DMS79 treated with DMSO at 0.1 percent for 48 hours (cell line): ENCODE measurements at regions not wholly inside any gene's neighbourhood (a gene's known extent, or its start where the extent isn't known, plus 50 kb on each side); places are given as distances from the start of the nearest gene placed in this dataset.

Experiments used
- DNase-seq: peaks from one replicate; lab custom pipeline; 2025; lab: John Stamatoyannopoulos, UW

DNA sequence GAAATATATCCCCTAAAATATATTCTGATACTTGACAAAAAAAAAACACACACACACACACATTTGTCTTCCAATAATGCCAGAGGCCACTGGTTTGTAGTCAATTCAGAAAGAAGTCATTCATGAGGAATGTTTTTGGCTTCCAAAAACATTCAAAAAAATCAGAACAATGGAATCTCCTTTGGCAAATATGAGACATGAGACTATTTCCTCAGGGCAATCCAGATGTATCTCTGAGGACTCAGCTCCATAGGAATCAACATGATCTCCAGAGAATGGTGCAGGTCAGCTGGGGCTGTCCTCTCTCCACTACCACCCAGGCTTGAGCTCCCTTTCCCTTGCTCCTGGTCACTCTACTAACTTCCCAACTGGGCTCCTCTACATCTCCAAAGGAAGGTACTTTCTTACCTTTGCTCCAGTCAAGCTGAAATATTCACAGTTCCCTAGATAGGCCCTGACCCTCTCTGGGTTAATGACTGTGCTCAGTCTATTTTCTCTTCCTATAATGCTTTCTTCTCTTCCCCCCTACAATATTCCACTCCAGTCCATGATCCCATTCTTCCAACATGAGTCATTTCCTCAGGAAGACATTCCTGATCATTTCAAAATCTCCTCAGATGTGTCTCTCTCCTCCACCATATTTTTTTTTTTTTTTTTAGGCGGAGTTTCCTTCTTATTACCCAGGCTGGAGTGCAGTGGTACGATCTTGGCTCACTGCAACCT lies 145.3 kb downstream of the C1D start:
- no peak for DNase-seq

DNA sequence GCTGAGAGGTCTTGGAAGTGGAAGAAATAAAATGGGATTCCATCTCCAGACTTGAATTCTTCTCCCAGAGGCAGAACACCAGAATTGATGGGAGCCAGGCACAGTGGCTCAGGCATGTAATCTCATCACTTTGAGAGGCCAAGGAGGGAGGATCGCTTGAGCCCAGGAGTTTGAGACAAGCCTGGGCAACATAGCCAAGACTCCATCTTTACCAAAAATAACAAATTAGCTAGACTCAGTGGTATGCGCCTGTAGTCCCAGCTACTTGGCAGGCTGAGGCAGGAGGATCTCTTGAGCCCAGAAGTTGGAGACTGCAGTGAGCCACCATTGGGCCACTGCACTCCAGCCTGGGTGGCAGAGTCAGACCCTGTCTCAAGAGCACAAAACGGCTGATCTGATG lies 144.3 kb downstream of the C1D start:
- no peak for DNase-seq

DNA sequence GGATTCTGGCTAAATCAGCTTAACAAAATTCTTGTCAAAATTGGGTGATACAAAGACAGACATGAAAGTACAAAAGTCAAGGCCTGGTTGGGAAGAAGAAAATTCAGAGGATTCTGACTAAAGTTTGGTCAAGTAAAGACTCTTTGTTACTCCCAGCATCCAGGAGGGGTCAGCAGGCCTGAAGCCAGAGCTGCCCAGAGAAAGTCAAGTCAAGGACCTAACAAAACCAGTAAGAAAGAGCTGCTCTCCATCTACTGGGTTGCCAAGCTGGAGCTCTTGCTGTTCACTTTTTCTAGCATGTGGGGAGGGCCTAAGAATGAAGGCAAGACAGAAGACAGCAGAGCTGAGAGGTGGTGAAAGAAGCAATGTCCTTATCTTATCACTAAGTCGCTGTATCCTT lies 143.3 kb downstream of the C1D start:
- DNase-seq = no peak

DNA sequence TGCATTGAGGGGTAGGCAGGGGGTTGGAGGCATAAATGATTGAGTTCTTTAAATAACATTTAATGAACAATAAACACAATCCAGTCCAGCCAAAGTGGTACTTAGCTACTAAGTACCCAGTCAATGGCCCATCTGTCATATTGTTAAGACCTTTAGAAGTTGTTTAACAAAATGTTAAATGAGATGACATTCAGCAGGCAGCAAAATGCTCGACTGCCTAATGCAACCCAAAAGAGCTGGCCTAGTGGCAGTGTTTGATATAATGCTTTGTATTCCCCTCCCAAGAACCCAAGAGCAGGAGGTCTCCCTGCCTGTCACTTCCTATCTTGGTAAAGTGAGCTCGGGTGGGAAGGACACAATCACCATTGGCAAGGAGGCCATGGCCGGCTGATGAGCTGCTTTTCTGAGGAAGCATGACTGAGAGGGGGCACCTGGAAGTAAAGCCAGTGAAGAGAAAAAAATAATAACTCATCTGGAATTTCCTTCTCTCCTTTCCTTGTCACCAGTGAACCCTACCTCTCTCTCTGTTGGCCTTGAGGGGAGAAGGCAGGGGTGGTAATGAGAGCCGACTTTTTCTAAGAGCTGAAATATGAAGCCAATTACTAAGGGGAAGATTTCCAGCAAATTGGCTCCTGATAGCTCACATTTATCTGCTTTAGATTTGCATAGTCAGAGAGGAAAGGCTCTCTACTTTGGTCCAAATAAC lies 140.6 kb downstream of the C1D start:
- peak; percentile 85 for DNase-seq

DNA sequence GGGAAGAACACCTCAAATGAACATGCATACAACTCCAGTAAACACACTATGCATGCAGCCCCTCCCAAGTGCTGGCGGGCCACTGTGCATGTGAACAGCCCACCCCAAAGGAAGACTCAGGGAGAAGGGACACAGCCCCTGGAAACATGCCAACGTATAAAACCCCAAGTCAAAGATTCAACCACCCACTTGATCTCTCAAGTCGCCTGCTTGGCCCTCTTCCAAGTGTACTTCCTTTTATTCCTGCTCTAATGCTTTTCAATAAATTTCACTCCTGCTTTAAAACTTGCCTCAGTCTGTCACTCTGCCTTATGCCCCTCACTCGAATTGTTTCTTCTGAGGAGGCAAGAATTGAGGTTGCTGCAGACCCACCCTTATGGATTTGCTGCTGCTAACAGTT lies 139.1 kb downstream of the C1D start:
- peak; percentile 97 for DNase-seq

DNA sequence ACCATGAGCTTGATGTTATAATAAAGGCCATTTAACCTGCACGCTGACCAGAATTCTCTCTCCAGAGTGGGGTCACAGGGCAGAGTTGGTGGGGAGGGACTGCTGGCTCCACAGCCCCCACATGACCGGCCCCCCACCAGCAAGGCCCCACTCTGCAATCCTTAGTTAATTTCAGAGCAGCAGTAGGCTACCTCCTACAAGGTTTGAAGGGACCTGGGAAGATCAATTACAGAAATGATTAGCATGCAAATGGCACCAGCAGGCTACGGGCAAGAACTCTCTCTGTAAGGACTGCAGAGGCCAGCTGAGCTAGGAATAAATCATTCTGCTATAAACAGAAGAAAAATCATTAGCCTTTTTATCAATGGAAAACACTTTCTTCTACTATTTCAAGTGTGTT lies 135.3 kb downstream of the C1D start:
- DNase-seq = no peak

DNA sequence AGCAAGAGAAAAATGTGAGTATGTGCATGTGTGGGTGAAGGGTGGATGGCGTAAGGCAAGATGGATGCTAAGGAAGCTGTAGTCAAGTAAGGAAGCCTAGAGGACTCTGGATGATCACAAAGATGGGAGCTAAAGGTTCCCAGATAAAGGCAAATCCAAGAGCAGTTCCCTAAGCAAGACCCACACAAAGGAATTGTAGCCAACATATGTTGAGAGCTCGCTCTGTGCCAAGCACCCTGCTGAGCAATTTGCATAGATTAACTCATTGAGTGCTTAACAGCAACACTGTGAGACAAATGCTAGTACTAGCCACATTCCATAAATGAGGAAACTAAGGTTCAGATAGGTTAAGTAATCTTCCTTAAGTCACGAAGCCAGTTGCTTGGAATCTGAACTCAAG lies 132.6 kb downstream of the C1D start:
- DNase-seq = no peak

DNA sequence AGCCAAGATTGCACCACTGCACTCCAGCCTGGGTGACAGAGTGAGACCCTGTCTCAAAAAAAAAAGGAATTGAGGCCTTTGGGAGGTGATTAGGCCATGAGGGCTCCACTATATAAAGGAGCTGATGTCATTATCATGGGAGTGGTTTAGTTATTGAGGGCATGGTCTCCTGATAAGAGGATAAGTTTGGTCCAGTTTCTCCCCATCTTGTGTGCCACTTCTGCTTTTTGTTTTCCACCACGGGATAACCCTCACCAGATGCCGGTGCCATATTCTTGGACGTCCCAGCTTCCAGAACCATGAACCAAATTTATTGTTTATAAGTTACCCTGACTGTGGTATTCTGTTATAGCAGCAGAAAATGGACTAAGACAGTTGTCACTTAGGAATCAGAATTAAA lies 125.8 kb downstream of the C1D start:
- no peak for DNase-seq

DNA sequence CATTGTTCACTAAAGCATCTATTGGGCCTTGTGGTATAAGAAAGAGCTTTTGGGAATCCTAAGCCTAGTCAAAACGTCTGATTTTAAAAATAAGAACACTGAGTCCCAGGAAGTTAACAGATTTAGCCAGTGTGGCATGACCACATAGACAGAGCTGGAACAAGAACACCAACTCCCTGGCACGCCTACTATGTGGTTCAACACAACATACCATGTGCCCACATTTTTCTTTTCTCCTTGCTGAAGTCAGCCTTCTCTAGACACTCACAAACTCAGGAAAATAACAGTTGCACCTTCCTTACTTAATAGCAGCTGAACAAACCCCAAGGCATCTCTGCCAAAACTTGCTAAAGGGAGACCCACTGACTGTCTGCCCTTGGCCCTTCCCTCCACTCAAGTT lies 124.8 kb downstream of the C1D start:
- peak; percentile 96 for DNase-seq

DNA sequence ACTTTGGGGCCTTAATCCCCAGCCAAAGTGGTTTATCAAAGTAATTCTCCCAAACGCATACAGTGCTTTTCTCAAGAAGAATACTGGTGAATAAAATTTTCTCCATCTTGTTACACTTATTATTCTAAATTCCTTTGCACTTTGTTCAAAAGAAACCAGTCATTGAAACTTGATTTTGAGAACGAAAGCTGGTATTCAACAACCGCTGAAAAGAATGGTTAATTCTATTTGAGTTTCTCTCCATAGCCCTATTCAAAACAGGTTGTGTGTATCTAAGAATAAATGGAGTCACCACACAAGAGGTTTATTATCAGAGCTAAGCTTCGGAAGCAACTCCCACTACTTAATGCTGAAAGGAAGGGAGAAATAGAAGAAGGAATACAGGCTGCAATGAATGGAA lies 117.7 kb downstream of the C1D start:
- DNase-seq = no peak

DNA sequence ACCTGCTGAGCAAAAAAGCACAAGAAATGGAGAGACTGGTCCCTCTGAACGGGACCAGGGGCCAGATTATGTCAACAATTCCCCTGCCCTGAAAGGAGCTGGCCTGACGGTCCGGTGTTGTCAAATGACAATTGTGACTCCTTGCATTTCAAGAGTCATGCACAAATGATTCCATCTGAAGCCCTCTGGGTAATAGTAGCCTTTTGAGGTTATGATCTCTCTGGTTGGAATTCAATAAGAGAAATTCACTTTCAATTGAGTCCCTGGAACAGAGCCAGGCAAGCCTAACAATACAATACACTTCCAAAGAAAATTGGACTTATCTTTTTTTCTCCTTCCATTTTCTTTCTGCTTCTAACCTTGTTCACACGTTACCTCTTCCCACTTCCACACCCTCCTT lies 116.9 kb downstream of the C1D start:
- peak; percentile 87 for DNase-seq

DNA sequence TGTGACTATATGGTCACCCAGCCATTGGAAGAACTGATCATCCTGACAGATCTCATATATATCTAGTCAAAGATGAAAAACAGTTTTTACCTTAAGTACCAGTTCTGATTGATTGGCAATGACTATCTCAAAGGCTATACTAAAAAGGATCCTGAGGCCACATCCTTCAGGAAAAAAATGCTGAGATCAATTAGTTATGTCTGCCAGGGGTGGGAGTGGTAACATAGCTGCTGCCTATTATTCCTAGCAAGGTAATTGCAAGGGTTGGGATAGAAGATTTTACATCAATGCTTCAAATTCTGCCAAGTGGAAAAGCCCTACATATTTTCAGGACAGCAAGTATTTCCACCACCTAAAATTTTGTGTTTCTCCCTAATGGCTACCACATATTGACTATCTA lies 114.7 kb downstream of the C1D start:
- DNase-seq = no peak

DNA sequence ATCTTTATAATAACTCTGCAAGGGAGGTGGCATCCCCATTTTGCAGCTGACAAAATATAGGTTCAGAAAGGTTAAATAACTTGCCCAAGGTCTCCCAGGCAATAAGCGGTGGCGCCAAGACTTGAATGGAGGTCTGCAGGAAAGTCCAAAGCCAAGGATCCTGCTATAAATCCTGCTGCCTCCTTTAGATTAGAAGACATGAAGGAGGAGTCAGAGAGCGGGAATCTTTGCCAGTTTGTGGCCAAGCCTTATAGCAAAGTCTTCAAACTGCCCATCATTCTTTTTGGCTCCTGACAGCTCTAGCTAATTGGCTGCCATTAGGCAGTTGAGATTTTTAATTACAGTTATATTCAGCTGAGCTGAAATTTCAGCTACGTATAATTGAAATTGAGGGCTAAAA lies 114.3 kb downstream of the C1D start:
- no peak for DNase-seq

DNA sequence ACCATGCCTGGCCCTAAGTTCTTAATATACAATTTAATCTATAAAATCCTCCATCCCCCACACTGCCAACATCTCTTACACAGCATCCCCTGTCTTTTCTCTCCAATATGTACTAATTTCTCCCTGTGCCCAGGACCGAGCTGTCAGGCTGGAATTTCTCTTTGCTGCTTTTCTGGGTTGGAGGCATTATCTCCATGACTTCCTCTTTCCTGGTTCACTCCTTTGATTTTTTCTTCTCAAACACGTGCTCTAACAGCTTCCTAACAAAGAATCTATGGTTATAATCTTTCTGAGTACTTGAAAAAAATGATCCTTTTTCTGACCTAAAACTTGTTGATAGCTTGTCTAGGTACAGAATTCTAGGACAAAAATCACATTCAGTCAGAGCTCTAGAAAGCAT lies 112.8 kb downstream of the C1D start:
- no peak for DNase-seq

DNA sequence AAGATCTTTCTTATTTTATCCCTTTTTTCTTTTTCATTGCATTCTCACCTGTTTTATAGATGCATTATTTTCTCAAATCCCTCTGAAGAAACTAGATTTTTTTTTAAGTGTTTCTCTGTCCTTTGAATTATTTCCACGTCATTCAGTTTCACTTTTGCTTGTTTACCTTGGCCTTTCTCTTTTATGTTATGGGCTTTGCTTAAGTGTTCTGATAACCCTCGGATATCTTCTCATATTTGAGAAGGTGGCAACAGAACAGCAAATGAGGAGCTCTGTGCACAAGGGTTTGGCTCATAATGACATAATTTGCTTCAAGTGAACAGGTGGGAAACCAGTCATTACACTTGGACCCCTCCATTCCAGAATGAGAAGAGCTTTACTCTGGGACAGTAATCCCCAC lies 111.9 kb downstream of the C1D start:
- DNase-seq = peak; percentile 49

DNA sequence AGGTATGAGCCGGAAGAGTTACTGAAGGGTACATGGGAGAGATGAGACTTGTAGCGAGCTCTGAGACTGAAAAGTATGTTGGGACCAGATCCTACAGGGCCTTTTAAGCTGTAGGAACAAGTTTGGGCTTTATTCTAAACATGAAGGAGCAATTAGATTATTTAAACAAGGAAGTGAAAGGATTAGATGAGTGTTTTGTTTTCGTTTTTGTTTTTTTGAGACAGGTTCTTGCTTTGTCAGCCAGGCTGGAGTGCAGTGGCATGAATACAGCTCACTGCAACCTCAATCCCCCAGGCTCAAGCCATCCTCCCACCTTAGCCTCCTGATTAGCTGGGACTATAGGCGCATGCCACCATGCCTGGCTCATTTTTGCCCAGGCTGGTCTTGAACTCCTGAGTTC lies 110.7 kb downstream of the C1D start:
- no peak for DNase-seq

DNA sequence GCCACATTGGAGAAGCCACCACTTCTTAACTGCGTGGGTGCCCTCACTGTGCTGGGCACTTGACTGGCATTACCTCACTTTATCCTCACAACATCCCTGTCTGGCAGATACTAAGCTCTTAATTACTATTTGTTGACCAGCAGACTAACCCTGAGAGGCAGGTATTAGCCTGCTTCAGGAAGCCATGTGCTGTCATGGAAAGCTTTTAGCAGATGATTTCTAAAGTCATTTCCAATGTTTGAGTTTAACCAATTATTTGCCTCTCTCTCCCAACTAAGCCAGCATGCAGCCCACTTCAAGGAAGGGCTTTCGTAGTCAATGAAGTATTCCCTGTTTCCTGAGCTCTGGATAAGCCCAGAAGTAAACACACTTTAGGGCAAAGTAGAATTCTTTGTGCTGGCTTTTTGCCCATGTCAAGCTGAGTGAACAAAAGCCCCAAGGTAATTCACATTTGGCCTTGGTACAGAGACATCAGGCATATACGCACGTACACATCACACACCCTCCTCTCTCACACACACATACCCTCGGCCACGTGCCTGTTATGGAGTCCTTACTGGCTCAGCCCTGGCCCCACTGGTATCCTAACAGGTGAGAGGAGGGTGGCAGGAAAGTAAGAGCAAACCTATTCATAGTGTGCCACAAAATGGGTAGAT lies 108.6 kb downstream of the C1D start:
- DNase-seq = peak; percentile 99

DNA sequence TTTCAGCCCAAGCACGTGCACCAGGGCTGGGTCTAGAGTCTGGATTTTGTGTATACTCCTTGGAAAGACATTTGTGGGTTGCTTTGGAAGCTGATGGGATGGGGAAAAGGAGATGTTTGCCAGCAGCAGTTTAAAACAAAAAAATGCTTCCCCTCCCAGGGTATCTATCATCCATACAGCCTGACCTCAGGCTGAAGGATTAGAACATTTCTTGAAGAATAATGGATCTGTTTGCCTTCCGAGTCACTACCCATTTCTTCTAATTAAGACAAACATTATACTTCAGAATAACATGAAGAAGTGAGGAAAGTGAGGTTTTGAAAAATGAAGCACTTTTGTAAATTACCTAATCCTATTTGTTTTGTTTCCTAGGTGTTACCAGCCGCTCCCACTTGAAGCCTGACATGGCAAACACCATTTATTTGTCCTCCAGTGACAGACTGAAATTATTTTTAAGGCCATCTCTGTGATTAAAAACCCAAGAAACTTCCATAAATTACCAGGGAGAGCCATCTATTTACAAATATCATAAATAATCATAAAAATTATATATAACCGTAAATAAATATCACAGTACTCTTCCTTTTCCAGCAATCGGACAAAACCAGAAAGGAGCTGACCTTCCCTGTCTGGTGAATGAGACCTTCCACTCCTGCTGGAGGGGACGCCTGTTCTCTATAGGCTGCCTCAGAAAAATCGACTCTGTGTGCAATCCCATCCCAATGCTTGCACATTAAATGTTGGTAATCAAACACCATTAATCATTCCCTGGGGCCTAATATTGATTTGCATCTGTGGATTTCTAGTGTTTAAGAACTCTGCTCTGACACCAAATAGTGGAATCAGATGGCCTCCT lies 106.8 kb downstream of the C1D start:
- DNase-seq = no peak

DNA sequence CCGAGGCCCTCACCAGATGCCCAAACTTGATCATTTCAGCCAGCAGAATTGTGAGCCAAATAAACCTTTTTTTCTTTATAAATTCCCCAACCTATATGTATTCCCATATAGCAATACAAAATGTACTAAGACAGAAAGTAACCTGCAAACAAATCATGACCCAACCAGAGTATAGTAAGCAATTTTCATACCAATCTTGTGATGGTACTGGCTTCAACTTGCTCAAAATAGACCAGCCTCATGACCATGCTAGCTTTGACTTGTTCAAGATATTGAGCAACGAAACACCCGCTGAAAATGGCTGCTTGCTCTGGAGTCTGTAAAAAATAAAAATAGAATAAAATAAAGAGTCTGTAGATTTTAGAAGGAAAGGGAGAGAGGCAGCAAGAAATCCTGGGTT lies 97.6 kb downstream of the C1D start:
- DNase-seq = no peak

DNA sequence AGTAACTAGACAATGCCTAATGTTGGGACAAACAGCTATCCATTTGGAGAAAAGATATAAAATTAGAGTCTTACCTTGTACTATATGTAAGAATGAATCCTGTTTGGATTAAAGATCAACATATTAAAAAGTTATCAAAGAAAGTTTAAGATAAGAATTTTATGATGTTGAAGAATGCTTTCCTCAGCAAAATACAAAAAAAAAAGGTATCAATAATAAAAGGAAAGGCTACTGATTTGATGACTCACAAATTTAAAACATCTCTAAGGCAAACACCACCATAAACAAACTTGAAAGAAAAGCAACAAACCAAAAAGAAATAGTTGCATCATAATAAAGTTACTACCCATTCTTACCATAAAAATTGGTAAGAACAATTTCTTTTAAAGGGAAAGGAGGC lies 92.7 kb downstream of the C1D start:
- no peak for DNase-seq

DNA sequence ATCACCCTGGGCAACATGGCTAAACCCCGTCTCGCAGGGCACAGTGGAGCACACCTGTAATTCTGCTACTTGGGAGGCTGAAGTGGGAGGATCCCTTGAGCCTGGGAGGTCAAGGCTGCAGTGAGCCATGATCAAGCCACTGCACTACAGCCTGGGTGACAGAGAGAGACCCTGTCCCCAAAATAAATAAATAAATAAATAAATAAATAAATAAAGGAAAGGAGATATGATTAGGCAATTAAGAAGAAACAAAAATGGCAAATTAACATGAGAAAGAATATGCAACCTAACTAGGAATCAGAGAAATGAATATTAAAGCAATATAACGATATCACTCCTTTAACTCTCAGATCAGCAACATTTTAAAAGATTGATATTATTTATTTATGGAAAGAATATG lies 92.3 kb downstream of the C1D start:
- no peak for DNase-seq
